K562 (cell line): ENCODE measurements at regions not wholly inside any gene's neighbourhood (a gene's known extent, or its start where the extent isn't known, plus 50 kb on each side); places are given as distances from the start of the nearest gene placed in this dataset.

Experiments
- ATAC-seq: fragments of 200-7000 bp; cut with Tn5 transposase; 3 replicates; pipeline ENCODE4 v1.9.1; 2020; ENCODE audit warnings: moderate library complexity
- BruUV-seq: library from RNA; stranded (reverse); fragments of 400-500 nt; replicated peaks from 2 replicates; lab custom pipeline; 2021; lab: Mats Ljungman, UMichigan
- CTCF ChIA-PET: fragments of 300-600 bp; formaldehyde crosslinking; extraction: SDS; loops from one replicate; lab custom pipeline; 2021; ENCODE audit warnings: low intra/inter-chr PET ratio; lab: Yijun Ruan, JAX
- POLR2A ChIA-PET: fragments of 300-600, 350-650 bp; sonication (Branson Sonifier 250); formaldehyde crosslinking; extraction: SDS; loops from one replicate; lab custom pipeline; 2021; ENCODE audit warnings: antibody characterized with exemption, inconsistent platforms; lab: Yijun Ruan, JAX
- DNase-seq, 4 experiments: peaks; one replicate each; pipeline versions ENCODE4 v3.0.0 to v3.0.0-alpha.2; 2011 to 2018; ENCODE audit warnings: low spot score in 3 of 4, mixed read lengths in 3 of 4; ENCODE audit errors: extremely low read depth in 1 of 4
- FAIRE-seq: peaks from 2 replicates; lab custom pipeline; 2011; peaks lifted over from hg19 to GRCh38; lab: Jason Lieb, UNC
- H2AFZ ChIP-seq: 2 replicates; pipeline ENCODE4 v1.6.0; 2011; ENCODE audit warnings: low read depth, low read length, control low read depth, inconsistent platforms
- H3K27ac ChIP-seq: fragments of 200-600 bp; 3 replicates; pipeline ENCODE4 v1.8.0; 2011; ENCODE audit warnings: low read depth, mild to moderate bottlenecking, control low read depth, inconsistent platforms, low read length, moderate library complexity, mixed read lengths; ENCODE audit errors: extremely low read depth
- H3K27me3 ChIP-seq, 2 experiments: fragments of 300-600 bp in 1 of 2; 2 replicates in 1 of 2; 3 replicates in 1 of 2; pipeline versions ENCODE4 v1.6.0 to v1.8.0; 2011; ENCODE audit warnings: inconsistent platforms in 2 of 2, low read length in 2 of 2, mild to moderate bottlenecking in 1 of 2, mixed read lengths in 1 of 2, moderate library complexity in 1 of 2; ENCODE audit not compliant: control insufficient read depth in 2 of 2, insufficient read depth in 2 of 2
- H3K36me3 ChIP-seq: fragments of 300-600 bp; 3 replicates; pipeline ENCODE4 v1.8.0; 2011; ENCODE audit warnings: mild to moderate bottlenecking, low read length, inconsistent platforms; ENCODE audit not compliant: control insufficient read depth, insufficient read depth
- H3K4me1 ChIP-seq, 2 experiments: fragments of 200-600 bp in 1 of 2; replicated peaks in 1 of 2; 2 replicates in 1 of 2; 3 replicates in 1 of 2; pipeline versions ENCODE4 v1.5.1 to v1.8.0; 2011; ENCODE audit warnings: inconsistent platforms in 2 of 2, low read length in 2 of 2, mild to moderate bottlenecking in 1 of 2, mixed read lengths in 1 of 2, moderate library complexity in 1 of 2; ENCODE audit not compliant: control insufficient read depth in 2 of 2, insufficient read depth in 2 of 2
- H3K4me2 ChIP-seq: 2 replicates; pipeline ENCODE4 v1.6.1; 2011; ENCODE audit warnings: low read length, control low read depth, inconsistent platforms, mixed read lengths; ENCODE audit not compliant: insufficient read depth
- H3K4me3 ChIP-seq: fragments of 200-600 bp; sonication (generic), shearing (Covaris generic); 2 replicates; pipeline ENCODE4 v1.5.1; 2016; ENCODE audit warnings: control low read depth, inconsistent platforms
- H3K79me2 ChIP-seq: fragments of 200-600 bp; 3 replicates; pipeline ENCODE4 v1.8.0; 2011; ENCODE audit warnings: low read length, inconsistent platforms; ENCODE audit not compliant: control insufficient read depth, insufficient read depth
- H3K9ac ChIP-seq, 2 experiments: 2 replicates each; pipeline versions ENCODE4 v1.6.0 to v1.6.1; 2011; ENCODE audit warnings: low read depth in 2 of 2, low read length in 2 of 2, control low read depth in 1 of 2, inconsistent platforms in 1 of 2, mild to moderate bottlenecking in 1 of 2, mixed read lengths in 1 of 2; ENCODE audit not compliant: insufficient read depth in 1 of 2
- H3K9me1 ChIP-seq: one replicate; pipeline ENCODE4 v1.6.0; 2011; ENCODE audit warnings: inconsistent platforms, mild to moderate bottlenecking, low read length, moderate library complexity; ENCODE audit not compliant: control insufficient read depth, insufficient read depth
- H3K9me3 ChIP-seq: replicated peaks from 2 replicates; pipeline ENCODE4 v1.5.1; 2011; ENCODE audit warnings: low read depth, low read length, inconsistent platforms; ENCODE audit not compliant: control insufficient read depth, insufficient read depth
- H4K20me1 ChIP-seq: replicated peaks from 2 replicates; pipeline ENCODE4 v1.6.1; 2011; ENCODE audit warnings: low read length, inconsistent platforms, mixed read lengths; ENCODE audit not compliant: control insufficient read depth, insufficient read depth
- CREM ChIP-seq: IDR thresholded peaks from 2 replicates; pipeline ENCODE4 v1.6.1; 2014; ENCODE audit warnings: antibody characterized with exemption, low read depth
- E2F8 ChIP-seq: fragments of 450-650 bp; IDR thresholded peaks from 2 replicates; pipeline ENCODE4 v1.7.1; 2018; ENCODE audit warnings: mild to moderate bottlenecking, low read depth; ENCODE audit not compliant: partially characterized antibody
- E4F1 ChIP-seq: fragments of 250-450 bp; sonication (Bioruptor Pico); IDR thresholded peaks from 2 replicates; pipeline ENCODE4 v1.5.0; 2021; ENCODE audit warnings: mild to moderate bottlenecking, borderline replicate concordance
- ELF4 ChIP-seq: fragments of 450-650 bp; formaldehyde crosslinking; IDR thresholded peaks from 2 replicates; pipeline ENCODE4 v1.4.0; 2022; ENCODE audit warnings: missing genetic modification characterization
- ELK3 ChIP-seq: fragments of 450-650 bp; formaldehyde crosslinking; IDR thresholded peaks from 2 replicates; pipeline ENCODE4 v1.4.0; 2020; ENCODE audit warnings: mild to moderate bottlenecking
- FUS ChIP-seq: fragments of 200-400 bp; formaldehyde crosslinking; optimal IDR thresholded peaks from 2 replicates; pipeline ENCODE3; 2017; ENCODE audit warnings: low read depth, low read length
- HBP1 ChIP-seq: fragments of 450-650 bp; formaldehyde crosslinking; IDR thresholded peaks from 2 replicates; pipeline ENCODE4 v1.4.0; 2022; ENCODE audit warnings: missing genetic modification characterization
- MCM2 ChIP-seq: fragments of 450-650 bp; IDR thresholded peaks from 2 replicates; pipeline ENCODE4 v1.6.1; 2017; ENCODE audit warnings: low read depth, mild to moderate bottlenecking
- NEUROD1 ChIP-seq: fragments of 150-350 bp; IDR thresholded peaks from 2 replicates; pipeline ENCODE4 v1.6.1; 2014; ENCODE audit warnings: borderline replicate concordance, low read length, low read depth; ENCODE audit not compliant: partially characterized antibody
- NUFIP1 ChIP-seq: fragments of 450-650 bp; IDR thresholded peaks from 2 replicates; pipeline ENCODE4 v1.6.1; 2018; ENCODE audit not compliant: partially characterized antibody
- SMAD3 ChIP-seq: fragments of 450-650 bp; formaldehyde crosslinking; conservative IDR thresholded peaks from 2 replicates; pipeline ENCODE4 v1.4.0; 2020; ENCODE audit warnings: mild to moderate bottlenecking
- SNRNP70 ChIP-seq: fragments of 200-400 bp; formaldehyde crosslinking; optimal IDR thresholded peaks from 2 replicates; pipeline ENCODE3; 2017; ENCODE audit warnings: low read depth, low read length
- STAT5B ChIP-seq: fragments of 250-450 bp; sonication (Bioruptor Pico); IDR thresholded peaks from 2 replicates; pipeline ENCODE4 v1.8.0; 2021; ENCODE audit warnings: mild to moderate bottlenecking, inconsistent platforms
- YBX1 ChIP-seq: fragments of 450-650 bp; IDR thresholded peaks from 2 replicates; pipeline ENCODE4 v1.7.1; 2016; ENCODE audit warnings: mild to moderate bottlenecking
- ZNF277 ChIP-seq: fragments of 250-450 bp; sonication (Bioruptor Pico); IDR thresholded peaks from 2 replicates; pipeline ENCODE4 v1.8.0; 2022; ENCODE audit warnings: inconsistent platforms, mild to moderate bottlenecking, moderate library complexity, borderline replicate concordance
- ZZZ3 ChIP-seq: fragments of 450-650 bp; IDR thresholded peaks from 2 replicates; pipeline ENCODE4 v1.6.1; 2016; ENCODE audit warnings: antibody characterized with exemption, mild to moderate bottlenecking, moderate library complexity
- WGBS: fragments of 100-300 bp; shearing (Covaris generic); methylation state at CpG from one replicate; pipeline ENCODE4 v1.1.6; 2016; ENCODE audit warnings: low coverage, mixed read lengths; ENCODE audit not compliant: insufficient coverage; ENCODE audit errors: missing lambda C conversion rate; 5-methylcytosine and 5-hydroxymethylcytosine counted together
- in situ Hi-C: fragments of 300-500 bp; cut with MboI; formaldehyde crosslinking; loops from 4 replicates; pipeline ENCODE4 v1.15.0; 2018; ENCODE audit warnings: inconsistent platforms, mixed read lengths
- intact Hi-C: fragments of 100-400 bp; cut with micrococcal nuclease; formaldehyde crosslinking; loops from 2 replicates; pipeline ENCODE4 v1.14.2; 2022

GRCh38 chr10:111650088-111650487 is 533.5 kb downstream of the GPAM start:
- no TSS peak for BruUV-seq
- DNase-seq, result no peak
- TF ChIP-seq ELF4 (CRISPR knock-in tag) (no peak), ZZZ3 (no peak), MCM2 (no peak), E2F8 (no peak), ELK3 (no peak), NEUROD1 (no peak), STAT5B (CRISPR knock-in tag) (no peak), CREM (no peak), SMAD3 (CRISPR knock-in tag) (no peak), FUS (no peak), YBX1 (no peak), ZNF277 (CRISPR knock-in tag) (no peak), SNRNP70 (no peak), NUFIP1 (no peak), E4F1 (CRISPR knock-in tag) (no peak), HBP1 (CRISPR knock-in tag) (no peak)

More at GRCh38 chr10:111650088-111650487, 533.5 kb downstream of the GPAM start:
- ChIA-PET CTCF (no interaction called here), POLR2A (no interaction called here)
- H3K27ac ChIP-seq, result no peak overlapping the region
- H2AFZ ChIP-seq, result no peak overlapping the region
- FAIRE-seq (no peak), ATAC-seq (no peak)
- H3K4me1 ChIP-seq, result no peaks in the 10 kb centered on the region
- H3K79me2 ChIP-seq, result no peaks in the 10 kb centered on the region
- H3K9me3 ChIP-seq, result no peaks in the 10 kb centered on the region
- in situ Hi-C loops (no loop called here), intact Hi-C loops (no loop called here)
- no peaks in the 10 kb centered on the region for H3K27me3 ChIP-seq
- H3K36me3 ChIP-seq, result no peaks in the 10 kb centered on the region
- WGBS, result 0% methylated on average over 1 of the region's 2 CpGs
- H3K9me1 ChIP-seq, result no peaks in the 10 kb centered on the region
- no peaks in the 10 kb centered on the region for H4K20me1 ChIP-seq
- H3K4me2 ChIP-seq, result no peak overlapping the region
- no peak overlapping the region for H3K9ac ChIP-seq
- no peak overlapping the region for H3K4me3 ChIP-seq
